Erythroblast (primary cell): ENCODE measurements at regions not wholly inside any gene's neighbourhood (a gene's known extent, or its start where the extent isn't known, plus 50 kb on each side); places are given as distances from the start of the nearest gene placed in this dataset.

Experiments used
- GATA1 ChIP-seq: IDR thresholded peaks from 2 replicates; pipeline ENCODE4 v1.6.1; 2011; ENCODE audit warnings: low read depth, mild to moderate bottlenecking, control low read depth, low read length, moderate library complexity
- POLR2A ChIP-seq: IDR thresholded peaks from 2 replicates; pipeline ENCODE4 v1.6.1; 2011; ENCODE audit warnings: mild to moderate bottlenecking, low read length

DNA sequence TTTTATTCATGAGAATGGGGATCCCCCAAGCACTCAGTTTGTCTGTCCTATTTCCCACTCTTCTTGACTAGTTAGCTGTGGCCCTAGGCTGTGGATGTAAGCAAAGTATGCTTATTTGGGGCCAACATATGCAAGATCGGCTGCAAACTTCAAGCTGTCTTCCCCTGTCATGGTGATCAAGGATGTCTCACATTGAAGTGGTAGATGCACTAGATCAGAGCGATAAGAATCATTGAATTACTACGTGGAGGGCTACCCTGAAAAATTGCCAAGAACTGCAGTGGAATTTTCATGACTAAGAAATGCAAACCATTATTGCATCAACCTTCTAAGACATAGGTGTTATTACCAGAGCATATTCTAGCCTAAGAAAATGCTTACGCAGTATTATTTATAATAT is 527.4 kb downstream of the RNF144A start:
- TF ChIP-seq POLR2A (no peak), GATA1 (no peak)
